Psoas muscle (tissue), 7 donors: ENCODE measurements at regions not wholly inside any gene's neighbourhood (a gene's known extent, or its start where the extent isn't known, plus 50 kb on each side); places are given as distances from the start of the nearest gene placed in this dataset.

Experiments
- ATAC-seq, 4 donors: fragments of 200-7000 bp; cut with Tn5 transposase; one replicate each; pipeline ENCODE4 v1.9.1; 2020; ENCODE audit warnings: moderate library complexity in 3 of 4, mild to moderate bottlenecking in 2 of 4
- DNase-seq, 2 donors: peaks; one replicate each; pipeline ENCODE4 v3.0.0-alpha.2; 2020
- H3K27ac ChIP-seq: fragments of 200-600 bp; one replicate; pipeline ENCODE4 v1.8.0; 2022
- H3K27me3 ChIP-seq, 3 donors: fragments of 200-600 bp in 1 of 3; one replicate each; pipeline versions ENCODE4 v1.6.1 to v1.8.0; 2013 to 2022; ENCODE audit warnings: low read length in 2 of 3, mild to moderate bottlenecking in 2 of 3, moderate library complexity in 1 of 3; ENCODE audit not compliant: insufficient read depth in 3 of 3
- H3K36me3 ChIP-seq, 2 donors: fragments of 200-600 bp in 1 of 2; one replicate each; pipeline versions ENCODE4 v1.6.1 to v1.8.0; 2013 to 2022; ENCODE audit warnings: low read depth in 1 of 2, mild to moderate bottlenecking in 1 of 2, moderate library complexity in 1 of 2; ENCODE audit not compliant: insufficient read depth in 1 of 2
- H3K4me1 ChIP-seq: fragments of 200-600 bp; one replicate; pipeline ENCODE4 v1.8.0; 2022
- H3K4me3 ChIP-seq: fragments of 200-600 bp; one replicate; pipeline ENCODE4 v1.8.0; 2022; ENCODE audit warnings: mild to moderate bottlenecking
- H3K9me3 ChIP-seq: fragments of 200-600 bp; one replicate; pipeline ENCODE4 v1.8.0; 2022
- WGBS, 3 donors: extraction: QIAGEN DNeasy Blood & Tissue Kit; methylation state at CpG; one replicate each; pipeline versions ENCODE4 v1.1.6 to v1.1.7; 2013; 5-methylcytosine and 5-hydroxymethylcytosine counted together
- intact Hi-C, 2 donors: fragments of 100-400 bp; cut with DNase I; formaldehyde crosslinking; loops; one replicate each; pipeline versions ENCODE4 v1.11.0 to v1.14.2; 2022
- TF ChIP-seq, protein P1 (sequence below): fragments of 200-600 bp; IDR thresholded peaks from one replicate; pipeline ENCODE4 v1.8.0; 2022; ENCODE audit warnings: antibody characterized with exemption
- donor health status: healthy with polysubstance abuse.
- donor health status: DM: no; HTN: no; CAD: no; lungs with moderate emphysema.
- donor health status: Bipolar disorder and iron deficiency.
- donor health status: healthy.
- donor health status: DM: yes; HTN: yes; CAD: no.
- donor health status: DM: no; HTN: no; CAD: no.
- donor health status: DM: yes; HTN: yes; CAD: no.

DNA sequence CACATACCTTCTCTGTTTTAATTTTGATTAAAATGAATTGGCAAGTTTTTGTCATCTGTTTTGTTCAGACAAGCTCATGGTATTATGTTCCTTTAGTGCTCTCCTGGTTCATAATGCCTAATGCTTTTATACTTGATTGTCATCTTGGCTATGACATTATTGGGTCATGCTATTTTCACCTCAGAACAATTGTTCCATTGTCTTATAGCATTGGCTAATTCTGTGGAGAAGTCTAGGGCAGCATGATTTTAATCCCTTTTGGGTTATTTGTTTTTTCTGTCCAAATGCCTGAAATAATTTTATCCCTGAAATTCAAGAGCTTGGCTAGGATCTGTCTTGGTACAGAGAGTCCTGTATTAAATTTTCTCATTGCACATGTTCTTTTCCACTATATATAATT lies 83.8 kb upstream of the CCDC85A start:
- Histone ChIP-seq H3K27ac (no peak overlapping the region), H3K4me3 (no peak overlapping the region), H3K9me3 (no peaks in the 10 kb centered on the region), H3K27me3 (no peaks in the 10 kb centered on the region), H3K4me1 (no peaks in the 10 kb centered on the region), H3K36me3 (no peaks in the 10 kb centered on the region)
- no peak for ATAC-seq
- intact Hi-C loops = no loop called here
- TF ChIP-seq, protein P1, sequence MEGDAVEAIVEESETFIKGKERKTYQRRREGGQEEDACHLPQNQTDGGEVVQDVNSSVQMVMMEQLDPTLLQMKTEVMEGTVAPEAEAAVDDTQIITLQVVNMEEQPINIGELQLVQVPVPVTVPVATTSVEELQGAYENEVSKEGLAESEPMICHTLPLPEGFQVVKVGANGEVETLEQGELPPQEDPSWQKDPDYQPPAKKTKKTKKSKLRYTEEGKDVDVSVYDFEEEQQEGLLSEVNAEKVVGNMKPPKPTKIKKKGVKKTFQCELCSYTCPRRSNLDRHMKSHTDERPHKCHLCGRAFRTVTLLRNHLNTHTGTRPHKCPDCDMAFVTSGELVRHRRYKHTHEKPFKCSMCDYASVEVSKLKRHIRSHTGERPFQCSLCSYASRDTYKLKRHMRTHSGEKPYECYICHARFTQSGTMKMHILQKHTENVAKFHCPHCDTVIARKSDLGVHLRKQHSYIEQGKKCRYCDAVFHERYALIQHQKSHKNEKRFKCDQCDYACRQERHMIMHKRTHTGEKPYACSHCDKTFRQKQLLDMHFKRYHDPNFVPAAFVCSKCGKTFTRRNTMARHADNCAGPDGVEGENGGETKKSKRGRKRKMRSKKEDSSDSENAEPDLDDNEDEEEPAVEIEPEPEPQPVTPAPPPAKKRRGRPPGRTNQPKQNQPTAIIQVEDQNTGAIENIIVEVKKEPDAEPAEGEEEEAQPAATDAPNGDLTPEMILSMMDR = no peak
- DNase-seq = no peak

DNA sequence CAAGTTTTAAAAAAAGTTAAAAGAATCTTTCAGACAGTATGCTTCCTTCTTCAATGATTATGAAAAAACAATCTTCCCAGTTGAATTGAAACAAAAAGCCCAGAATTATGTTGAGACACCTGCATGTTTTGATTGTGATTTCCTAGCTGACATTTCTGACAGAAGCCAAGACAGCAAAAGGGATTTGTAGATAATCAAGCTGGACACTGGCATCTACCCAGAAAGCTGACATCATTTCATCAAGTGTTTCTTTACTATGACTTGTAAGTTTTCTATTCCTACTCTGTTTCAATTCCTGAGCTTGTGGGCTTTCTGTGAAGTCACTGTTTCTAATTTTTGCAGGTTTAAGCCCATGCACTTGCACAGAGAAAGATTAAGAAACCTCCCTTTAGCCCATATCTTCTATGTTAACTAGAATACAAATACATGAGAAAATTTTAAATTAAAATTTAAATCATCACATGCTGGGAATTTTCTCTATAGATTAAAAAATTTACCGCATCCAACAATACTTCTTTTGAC lies 82.9 kb upstream of the CCDC85A start:
- H3K9me3 ChIP-seq = no peaks in the 10 kb centered on the region
- no peak overlapping the region for H3K27ac ChIP-seq
- WGBS, 3 donors = 87 to 100% (median 95%) methylated on average over 1 of the region's 1 CpG
- DNase-seq (no peak), ATAC-seq (no peak)
- TF ChIP-seq, protein P1 = no peak
- no peaks in the 10 kb centered on the region for H3K4me1 ChIP-seq
- intact Hi-C loops = no loop called here
- no peaks in the 10 kb centered on the region for H3K36me3 ChIP-seq
- no peak overlapping the region for H3K4me3 ChIP-seq
- no peaks in the 10 kb centered on the region for H3K27me3 ChIP-seq

DNA sequence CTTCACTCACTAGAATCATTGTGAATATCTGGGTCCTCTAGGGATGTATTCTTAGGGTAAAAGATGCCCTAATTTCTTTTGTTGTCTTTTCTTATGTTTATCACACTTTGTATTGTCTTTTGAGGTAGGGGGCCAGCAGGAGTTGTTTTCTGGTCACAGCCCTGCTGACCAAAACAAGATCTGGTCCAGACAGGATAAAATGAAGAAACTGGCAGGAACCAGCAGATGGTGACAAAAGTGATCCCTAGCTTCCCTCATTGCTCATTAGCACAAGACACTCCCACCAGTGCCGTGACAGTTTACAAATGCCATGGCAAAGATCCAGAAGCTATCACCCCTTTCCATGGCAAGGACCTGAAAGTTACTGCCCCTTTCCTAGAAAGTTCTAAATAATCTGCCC lies 81.7 kb upstream of the CCDC85A start:
- TF ChIP-seq, protein P1 = no peak
- H3K9me3 ChIP-seq = no peaks in the 10 kb centered on the region
- H3K27ac ChIP-seq = no peak overlapping the region
- ATAC-seq = no peak
- intact Hi-C loops = no loop called here
- no peak overlapping the region for H3K4me3 ChIP-seq
- DNase-seq = no peak
- no peaks in the 10 kb centered on the region for H3K36me3 ChIP-seq
- 0 to 9% (median 0%) methylated on average over 1 of the region's 1 CpG for WGBS, 3 donors
- H3K4me1 ChIP-seq = no peaks in the 10 kb centered on the region
- H3K27me3 ChIP-seq = no peaks in the 10 kb centered on the region

DNA sequence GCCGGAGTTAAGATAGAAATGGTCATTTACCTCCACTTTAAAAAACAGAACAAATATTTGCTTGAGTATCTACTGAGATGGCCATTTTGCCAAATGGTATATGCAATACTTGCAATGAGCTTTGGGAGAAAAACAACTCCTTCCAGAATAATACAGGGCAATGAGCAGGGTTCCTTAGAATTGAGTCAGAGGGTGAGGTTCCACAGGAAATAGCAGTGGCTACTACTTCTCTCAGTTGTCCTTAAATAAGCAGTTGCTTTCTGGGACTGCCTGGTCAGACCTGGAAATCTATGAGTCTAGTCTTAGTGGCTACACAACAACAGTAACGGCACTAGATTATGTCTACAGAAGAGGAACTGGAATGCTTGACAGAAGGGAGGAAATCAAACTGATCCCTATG lies 80.9 kb upstream of the CCDC85A start:
- H3K9me3 ChIP-seq = no peaks in the 10 kb centered on the region
- 65 to 77% (median 74%) methylated on average over 2 of the region's 2 CpGs for WGBS, 3 donors
- no peaks in the 10 kb centered on the region for H3K4me1 ChIP-seq
- H3K36me3 ChIP-seq = no peaks in the 10 kb centered on the region
- no peak overlapping the region for H3K4me3 ChIP-seq
- TF ChIP-seq, protein P1 = no peak
- no peak for DNase-seq
- no peak for ATAC-seq
- intact Hi-C loops = no loop called here
- H3K27me3 ChIP-seq = no peaks in the 10 kb centered on the region
- H3K27ac ChIP-seq = no peak overlapping the region

DNA sequence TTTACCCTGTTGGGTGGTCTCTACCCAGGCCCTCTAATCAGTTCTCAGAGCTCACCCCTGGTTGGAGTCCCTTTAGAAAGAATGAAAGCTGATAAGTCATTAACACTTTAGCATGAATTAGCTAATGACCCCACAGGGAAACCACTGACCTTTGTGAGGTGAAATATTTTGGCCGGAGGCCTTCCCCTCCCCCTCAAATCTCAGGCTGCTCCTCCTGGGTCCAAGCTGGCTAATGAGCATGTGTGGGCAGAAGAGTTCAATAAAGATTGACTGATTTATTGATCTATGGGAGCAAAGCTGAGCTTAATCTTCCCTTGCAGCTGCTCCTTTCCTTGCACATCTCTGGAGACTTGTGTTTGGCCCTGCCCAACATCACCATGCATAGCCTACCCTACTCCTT lies 78.8 kb upstream of the CCDC85A start:
- intact Hi-C loops = no loop called here
- ATAC-seq = no peak

More for the DNA sequence above, 78.8 kb upstream of the CCDC85A start:
- no peak overlapping the region for H3K4me3 ChIP-seq
- no peaks in the 10 kb centered on the region for H3K36me3 ChIP-seq
- no peaks in the 10 kb centered on the region for H3K4me1 ChIP-seq
- H3K9me3 ChIP-seq = no peaks in the 10 kb centered on the region
- 58 to 98% (median 83%) methylated on average over 1 of the region's 1 CpG for WGBS, 3 donors
- TF ChIP-seq, protein P1 = no peak
- H3K27me3 ChIP-seq = no peaks in the 10 kb centered on the region
- no peak overlapping the region for H3K27ac ChIP-seq
- no peak for DNase-seq
